Upper lobe of right lung (tissue), 1 donor: ENCODE measurements at regions not wholly inside any gene's neighbourhood (a gene's known extent, or its start where the extent isn't known, plus 50 kb on each side); places are given as distances from the start of the nearest gene placed in this dataset.

ENCODE experiments used
- ATAC-seq: fragments of 200-7000 bp; cut with Tn5 transposase; one replicate; pipeline ENCODE4 v1.9.1; 2020; ENCODE audit warnings: mild to moderate bottlenecking, moderate library complexity
- DNase-seq: peaks from one replicate; pipeline ENCODE4 v3.0.0-alpha.2; 2020
- H3K27ac ChIP-seq: fragments of 200-600 bp; one replicate; pipeline ENCODE4 v1.8.0; 2022
- H3K27me3 ChIP-seq: fragments of 200-600 bp; one replicate; pipeline ENCODE4 v1.8.0; 2022; ENCODE audit warnings: mild to moderate bottlenecking
- H3K36me3 ChIP-seq: fragments of 200-600 bp; one replicate; pipeline ENCODE4 v1.8.0; 2022
- H3K4me1 ChIP-seq: fragments of 200-600 bp; one replicate; pipeline ENCODE4 v1.8.0; 2022
- H3K4me3 ChIP-seq: fragments of 200-600 bp; one replicate; pipeline ENCODE4 v1.8.0; 2022; ENCODE audit warnings: mild to moderate bottlenecking
- H3K9me3 ChIP-seq: fragments of 200-600 bp; one replicate; pipeline ENCODE4 v1.8.0; 2022
- CTCF ChIP-seq: fragments of 200-600 bp; IDR thresholded peaks from one replicate; pipeline ENCODE4 v1.8.0; 2022; ENCODE audit warnings: antibody characterized with exemption
- intact Hi-C: fragments of 100-400 bp; cut with DNase I; formaldehyde crosslinking; loops from one replicate; pipeline ENCODE4 v1.11.0; 2022
- donor health status: DM: no; HTN: yes; CAD: no; lungs with severe emphysema.

DNA sequence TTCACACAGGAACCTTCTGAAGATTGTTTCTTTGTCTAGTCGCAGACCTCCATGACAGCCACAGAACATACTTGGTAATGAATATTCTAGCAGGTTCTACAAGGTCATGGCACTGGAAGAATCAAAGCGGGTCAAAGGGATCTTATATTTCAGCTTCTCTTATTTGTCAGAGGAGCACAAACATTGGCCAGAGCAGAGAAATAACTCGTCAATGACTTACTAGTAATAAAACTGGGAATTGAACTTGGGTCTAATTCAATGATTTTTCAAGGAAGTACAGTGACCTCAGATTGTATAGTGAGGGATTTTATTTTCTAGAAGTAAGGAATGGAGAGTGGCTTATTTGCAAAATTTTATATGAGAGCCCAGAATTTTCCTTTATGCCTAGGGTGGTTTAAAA lies 290.8 kb upstream of the PLXNA2 start:
- ATAC-seq = no peak
- DNase-seq = no peak
- intact Hi-C loops = no loop called here

GRCh38 chr1:208535511-208535910 lies 291.3 kb upstream of the PLXNA2 start:
- no peak for TF ChIP-seq CTCF

More for the DNA sequence above, 290.8 kb upstream of the PLXNA2 start:
- Histone ChIP-seq H3K36me3 (no peaks in the 10 kb centered on the region), H3K27ac (no peak overlapping the region), H3K4me1 (no peaks in the 10 kb centered on the region), H3K27me3 (no peaks in the 10 kb centered on the region), H3K9me3 (no peaks in the 10 kb centered on the region), H3K4me3 (no peak overlapping the region)
- TF ChIP-seq CTCF = no peak

GRCh38 chr1:208536212-208536611 lies 292.0 kb upstream of the PLXNA2 start:
- TF ChIP-seq CTCF = no peak
- ATAC-seq (no peak), DNase-seq (no peak)
- H3K4me3 ChIP-seq = no peak overlapping the region
- no peaks in the 10 kb centered on the region for H3K27me3 ChIP-seq
- H3K27ac ChIP-seq = no peak overlapping the region
- H3K36me3 ChIP-seq = no peaks in the 10 kb centered on the region
- H3K9me3 ChIP-seq = no peaks in the 10 kb centered on the region
- H3K4me1 ChIP-seq = no peaks in the 10 kb centered on the region
- intact Hi-C loops = no loop called here

More at GRCh38 chr1:208535511-208535910, 291.3 kb upstream of the PLXNA2 start:
- ATAC-seq (no peak), DNase-seq (no peak)
- Histone ChIP-seq H3K4me3 (no peak overlapping the region), H3K36me3 (no peaks in the 10 kb centered on the region), H3K4me1 (no peaks in the 10 kb centered on the region), H3K9me3 (no peaks in the 10 kb centered on the region), H3K27me3 (no peaks in the 10 kb centered on the region), H3K27ac (no peak overlapping the region)
- intact Hi-C loops = no loop called here

GRCh38 chr1:208537198-208537597 lies 293.0 kb upstream of the PLXNA2 start:
- ATAC-seq (no peak), DNase-seq (no peak)
- Histone ChIP-seq H3K27me3 (no peaks in the 10 kb centered on the region), H3K27ac (no peak overlapping the region), H3K9me3 (no peaks in the 10 kb centered on the region), H3K36me3 (no peaks in the 10 kb centered on the region), H3K4me1 (no peaks in the 10 kb centered on the region), H3K4me3 (no peak overlapping the region)
- intact Hi-C loops = no loop called here
- no peak for TF ChIP-seq CTCF

- H3K4me1 ChIP-seq = no peaks in the 10 kb centered on the region
- no peaks in the 10 kb centered on the region for H3K36me3 ChIP-seq
- H3K9me3 ChIP-seq = no peaks in the 10 kb centered on the region
- H3K4me3 ChIP-seq = no peak overlapping the region
- H3K27ac ChIP-seq = no peak overlapping the region
- no peaks in the 10 kb centered on the region for H3K27me3 ChIP-seq
- TF ChIP-seq CTCF = no peak
- ATAC-seq (no peak), DNase-seq (no peak)
- intact Hi-C loops = no loop called here
These were observed 293.9 kb upstream of the PLXNA2 start for GRCh38 chr1:208538078-208538477.

DNA sequence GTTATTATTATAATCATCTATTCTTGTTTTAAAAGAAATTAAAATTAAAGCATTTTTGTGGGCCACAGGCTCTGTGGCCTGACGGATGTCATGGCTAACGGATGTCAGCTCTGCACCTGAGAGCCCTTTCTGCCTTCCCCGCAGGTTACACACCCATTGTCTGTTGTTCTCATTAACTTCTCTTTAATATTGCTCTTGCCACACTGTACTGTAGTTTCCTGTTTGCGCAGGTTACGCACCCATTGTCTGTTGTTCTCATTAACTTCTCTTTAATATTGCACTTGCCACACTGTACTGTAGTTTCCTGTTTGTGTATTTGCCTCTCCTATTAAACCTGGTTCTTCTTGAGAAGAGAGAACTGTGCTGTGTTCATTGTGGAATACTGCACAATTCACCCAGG lies 294.4 kb upstream of the PLXNA2 start:
- Histone ChIP-seq H3K27me3 (no peaks in the 10 kb centered on the region), H3K9me3 (no peaks in the 10 kb centered on the region), H3K4me1 (no peaks in the 10 kb centered on the region), H3K36me3 (no peaks in the 10 kb centered on the region), H3K4me3 (no peak overlapping the region), H3K27ac (no peak overlapping the region)
- no peak for TF ChIP-seq CTCF
- intact Hi-C loops = no loop called here
- DNase-seq = no peak
- peak; percentile 40 for ATAC-seq
